ENCODE measurements at regions not wholly inside any gene's neighbourhood (a gene's known extent, or its start where the extent isn't known, plus 50 kb on each side); places are given as distances from the start of the nearest gene placed in this dataset.
"Not testable (repeated sequence)": the region's sequence is repeated elsewhere in the genome, so short reads cannot be mapped to it uniquely, and the experiment has no call there.

- DNase-seq (ENCODE audit: low read depth): peak; percentile 73
Measured at GRCh38 chr13:82010780-82011179, 1669.9 kb upstream of the SPRY2 start.

DNA sequence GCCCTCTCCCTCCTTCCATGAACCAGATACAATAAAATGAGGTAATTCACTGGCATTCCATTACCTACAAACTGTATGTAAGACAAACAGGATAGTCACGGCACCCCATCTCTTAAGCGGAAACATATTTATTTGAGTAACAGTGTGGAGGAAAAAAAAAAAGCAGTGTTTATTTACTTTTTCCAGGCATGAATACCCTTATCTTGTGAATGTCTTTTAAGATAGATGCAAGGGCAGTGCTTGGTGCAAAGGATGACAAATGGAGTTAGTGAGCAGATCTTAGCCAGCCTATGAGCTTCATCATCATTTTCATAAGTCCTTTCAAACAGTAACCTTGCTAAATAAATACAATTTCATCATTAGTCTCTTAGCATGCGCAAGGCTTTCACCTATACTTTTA is 1661.8 kb upstream of the SPRY2 start:
- no peak for DNase-seq (ENCODE audit: low read depth)

DNA sequence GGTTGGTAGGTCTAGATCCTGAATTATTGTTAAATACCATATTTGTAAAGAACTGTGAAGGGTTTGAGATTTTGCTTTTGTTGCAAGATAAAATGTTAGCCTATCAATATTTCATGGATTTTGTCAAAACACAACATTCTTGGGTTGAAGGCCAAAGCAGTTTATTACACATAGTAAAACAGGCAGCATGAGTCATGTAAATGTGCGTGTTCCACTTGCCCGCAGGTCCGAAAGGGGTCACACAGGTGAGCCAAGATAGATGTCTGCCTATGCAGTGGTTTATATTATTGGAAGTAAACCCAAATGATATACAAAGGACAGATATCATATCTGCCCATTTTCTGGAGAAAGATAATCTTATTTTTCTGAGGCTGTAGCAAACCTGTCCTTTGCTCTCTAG is 1654.4 kb upstream of the SPRY2 start:
- peak; percentile 51 for DNase-seq (ENCODE audit: low read depth)

GRCh38 chr13:81990652-81991051 is 1649.7 kb upstream of the SPRY2 start:
- DNase-seq (ENCODE audit: low read depth): no peak

DNA sequence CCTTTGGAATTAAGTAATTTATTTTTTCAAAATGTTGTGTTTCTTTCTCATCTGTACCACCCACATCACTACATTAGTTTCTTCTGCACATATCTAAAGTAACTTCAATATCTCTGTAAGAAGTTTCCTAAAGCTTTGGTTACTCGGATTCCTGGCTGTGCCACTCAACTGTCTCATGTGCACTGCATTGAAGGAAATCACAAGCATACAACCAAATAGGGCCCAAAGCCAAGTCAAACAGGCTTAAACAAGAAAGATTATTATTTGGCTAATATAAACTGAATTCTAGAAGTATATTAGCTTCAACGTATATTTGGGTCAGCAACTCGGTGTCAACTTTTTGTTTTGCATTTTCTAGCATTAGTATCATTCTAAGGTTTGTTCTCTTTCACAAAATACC is 1647.6 kb upstream of the SPRY2 start:
- no peak for DNase-seq (ENCODE audit: low read depth)

- DNase-seq (ENCODE audit: low read depth): no peak
Measured at GRCh38 chr13:81987677-81988357, 1646.9 kb upstream of the SPRY2 start.

- DNase-seq (ENCODE audit: low read depth): peak; percentile 13
Measured at GRCh38 chr13:81987159-81987558, 1646.2 kb upstream of the SPRY2 start.

DNA sequence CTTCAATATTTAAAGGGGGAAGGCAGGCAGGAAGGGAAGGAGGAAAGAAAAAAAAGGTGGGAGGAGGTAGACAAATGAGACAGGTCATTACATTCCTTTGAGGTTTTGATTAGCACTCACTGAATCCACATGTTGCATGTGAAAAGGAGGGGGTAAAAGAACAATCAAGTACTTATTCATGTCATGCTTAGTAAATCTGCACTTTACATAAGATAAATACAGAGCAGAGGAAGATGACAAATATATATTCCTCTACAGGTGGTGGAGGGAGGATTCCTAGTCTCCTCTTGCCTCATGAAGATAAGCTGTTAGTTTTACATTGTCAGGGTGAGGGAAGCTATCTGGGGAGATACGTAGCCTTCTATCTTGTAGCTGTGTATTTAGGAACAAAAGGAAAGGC is 1645.4 kb upstream of the SPRY2 start:
- no peak for DNase-seq (ENCODE audit: low read depth)

DNA sequence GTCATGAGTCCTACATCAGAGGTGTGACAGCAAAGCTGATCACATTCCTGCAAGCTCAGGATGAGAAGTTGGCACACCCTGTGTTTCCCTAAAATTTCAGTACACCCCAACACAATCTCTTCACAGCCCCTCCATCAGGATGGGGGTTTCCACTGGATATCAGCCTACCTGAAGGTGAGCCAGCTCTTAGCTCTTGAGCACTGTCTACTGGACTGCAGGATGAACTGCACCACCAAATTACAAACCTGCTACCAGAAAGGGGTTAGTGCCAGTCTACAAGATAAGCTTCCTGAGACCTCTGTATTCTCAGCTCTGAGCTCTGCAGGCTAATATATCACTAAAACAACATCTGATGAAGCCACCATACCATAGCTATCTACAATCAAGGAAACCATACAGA is 1616.2 kb upstream of the SPRY2 start:
- DNase-seq (ENCODE audit: low read depth): no peak

DNA sequence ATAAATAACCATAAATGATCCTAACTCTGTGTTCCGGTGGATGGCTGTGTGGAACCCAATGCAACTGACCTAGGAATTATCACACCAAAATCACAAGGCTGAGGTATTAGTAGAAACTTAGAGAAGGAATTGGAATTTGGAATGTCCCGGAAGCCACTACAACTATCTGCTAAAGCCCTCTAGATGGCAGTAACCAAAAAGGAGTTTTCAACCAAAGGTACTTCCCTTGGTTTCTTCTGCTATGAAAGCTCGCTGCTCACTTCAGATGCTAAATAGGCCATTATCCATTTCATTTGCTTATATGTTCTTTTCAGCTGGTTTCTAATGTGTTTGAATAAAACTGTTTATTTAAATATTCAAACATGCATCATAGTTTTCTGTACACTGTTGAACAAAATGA is 1589.1 kb upstream of the SPRY2 start:
- DNase-seq (ENCODE audit: low read depth): peak; percentile 76

- DNase-seq (ENCODE audit: low read depth): peak; percentile 41
Measured at GRCh38 chr13:81927347-81927746, 1586.4 kb upstream of the SPRY2 start.

GRCh38 chr13:81917810-81918209 is 1576.9 kb upstream of the SPRY2 start:
- DNase-seq (ENCODE audit: low read depth): no peak

DNA sequence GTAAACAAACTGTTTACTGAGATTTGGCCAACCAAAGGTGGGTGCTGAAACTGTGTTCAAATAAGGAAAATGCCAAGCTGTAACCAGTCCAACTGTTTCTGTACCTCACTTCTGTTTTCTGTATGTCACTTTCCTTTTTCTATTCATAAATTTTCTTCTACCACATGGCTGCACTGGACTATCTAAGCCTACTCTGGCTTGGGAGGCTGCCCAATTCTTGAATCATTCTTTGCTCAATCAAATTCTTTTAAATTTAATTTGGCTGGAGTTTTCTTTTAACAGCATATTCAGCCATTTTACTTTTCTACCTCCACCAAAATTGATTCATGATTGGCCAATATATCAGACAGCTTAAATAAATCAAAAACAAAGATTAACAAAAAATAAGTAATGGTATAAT is 1575.5 kb upstream of the SPRY2 start:
- peak; percentile 8 for DNase-seq (ENCODE audit: low read depth)

- DNase-seq (ENCODE audit: low read depth): peak; percentile 9
Measured at GRCh38 chr13:81907787-81908372, 1567.0 kb upstream of the SPRY2 start.

DNA sequence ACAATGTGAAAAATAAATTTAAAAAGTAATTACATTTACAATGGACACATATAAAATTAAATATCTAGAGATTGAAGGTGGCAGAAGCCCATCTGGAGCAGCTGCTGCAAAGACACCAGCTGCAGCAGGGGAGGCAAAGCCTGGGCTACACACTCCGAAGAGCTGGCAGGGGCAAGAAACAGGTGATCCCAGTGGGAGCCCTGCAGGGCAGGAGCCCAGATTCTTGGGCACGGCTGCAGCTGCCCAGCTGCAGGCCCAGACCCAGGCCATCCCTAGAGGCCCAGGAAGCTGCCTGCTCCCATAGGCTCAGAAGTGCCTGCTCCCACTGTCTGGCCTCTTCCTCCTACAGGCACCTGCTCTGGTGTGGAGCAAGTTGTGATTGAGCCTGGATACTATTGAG is 1547.9 kb upstream of the SPRY2 start:
- no peak for DNase-seq (ENCODE audit: low read depth)

GRCh38 chr13:81874681-81875661 is 1534.0 kb upstream of the SPRY2 start:
- no peak for DNase-seq (ENCODE audit: low read depth)

DNA sequence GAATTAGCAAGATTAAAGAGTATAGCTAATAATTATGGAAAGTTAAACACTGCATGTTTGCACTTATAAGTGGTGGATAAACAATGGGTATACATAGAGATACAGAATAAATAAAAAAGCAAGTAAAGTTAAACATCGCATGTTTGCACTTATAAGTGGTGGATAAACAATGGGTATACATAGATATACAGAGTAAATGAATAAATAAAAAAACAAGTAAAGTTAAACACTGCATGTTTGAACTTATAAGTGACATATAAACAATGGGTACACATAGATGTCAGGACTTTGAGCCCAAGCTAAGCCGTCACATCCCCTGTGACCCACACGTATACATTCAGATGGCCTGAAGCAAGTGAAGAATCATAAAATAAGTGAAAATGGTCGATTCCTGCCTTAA is 1533.3 kb upstream of the SPRY2 start:
- DNase-seq (ENCODE audit: low read depth): no peak

- peak; percentile 53 for DNase-seq (ENCODE audit: low read depth)
Measured at GRCh38 chr13:81872581-81872980, 1531.7 kb upstream of the SPRY2 start.

DNA sequence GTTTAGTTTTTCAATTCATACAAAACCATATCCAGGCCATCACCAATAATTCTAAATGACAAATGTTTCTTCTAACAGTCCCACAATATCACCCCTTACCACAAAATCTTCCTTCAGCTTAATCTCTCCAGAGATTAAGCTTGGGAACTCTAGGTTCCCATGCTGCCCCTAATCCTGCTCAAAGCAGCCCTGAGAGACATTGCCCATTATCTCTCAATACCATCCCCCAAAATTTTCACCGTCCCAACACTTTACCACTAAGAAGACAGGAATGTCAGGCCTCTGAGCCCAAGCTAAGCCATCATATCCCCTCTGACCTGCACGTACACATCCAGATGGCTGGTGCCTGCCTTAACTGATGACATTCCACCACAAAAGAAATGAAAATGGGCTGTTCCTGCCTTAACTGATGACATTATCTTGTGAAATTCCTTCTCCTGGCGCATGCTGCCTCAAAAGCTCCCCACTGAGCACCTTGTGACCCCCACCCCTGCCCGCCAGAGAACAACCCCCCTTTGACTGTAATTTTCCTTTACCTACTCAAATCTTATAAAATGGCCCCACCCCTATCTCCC is 1530.9 kb upstream of the SPRY2 start:
- DNase-seq (ENCODE audit: low read depth): not testable (repeated sequence)

DNA sequence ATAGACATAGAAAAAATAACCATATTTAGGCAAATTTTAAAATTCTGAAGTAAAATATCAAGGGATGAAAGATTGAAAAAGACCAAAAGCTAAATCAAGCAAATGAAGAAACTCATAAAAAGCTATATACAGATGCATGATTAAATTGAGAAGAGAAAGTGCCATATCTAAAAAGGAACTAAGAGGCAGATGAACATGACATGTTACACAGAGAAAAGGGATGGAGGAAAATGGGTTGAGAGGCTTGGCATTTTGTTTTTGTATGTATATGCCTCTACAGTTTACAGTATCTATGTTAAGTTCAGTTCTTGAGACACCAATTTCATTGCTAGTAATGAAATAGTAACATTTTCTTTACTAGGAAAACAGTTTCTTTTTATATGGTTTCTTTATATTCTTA is 1507.4 kb upstream of the SPRY2 start:
- no peak for DNase-seq (ENCODE audit: low read depth)

GRCh38 chr13:81846771-81847170 is 1505.8 kb upstream of the SPRY2 start:
- DNase-seq (ENCODE audit: low read depth): no peak

- DNase-seq (ENCODE audit: low read depth): no peak
Measured at GRCh38 chr13:81821259-81821658, 1480.3 kb upstream of the SPRY2 start.

DNA sequence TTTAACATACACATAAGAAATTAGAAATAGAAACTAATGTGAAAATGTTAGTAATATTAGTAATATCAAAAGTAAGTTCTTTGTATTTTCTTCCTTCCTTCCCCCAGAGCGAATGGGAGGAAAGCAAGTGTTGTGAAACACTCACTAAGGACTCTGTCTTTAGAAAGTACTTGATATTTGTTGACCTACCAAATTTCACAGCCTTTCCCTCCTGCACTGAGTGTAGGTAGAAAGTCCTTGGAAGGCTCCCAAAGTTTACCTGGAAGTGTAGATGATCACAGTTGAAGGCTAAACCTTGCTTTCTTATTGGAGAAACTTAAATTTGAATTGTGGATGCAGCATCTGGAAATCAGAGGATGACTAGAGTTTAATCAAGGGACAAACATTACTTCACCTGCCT is 1459.5 kb upstream of the SPRY2 start:
- no peak for DNase-seq (ENCODE audit: low read depth)

All from ELR (cell line).